A549 (cell line): ENCODE measurements at regions not wholly inside any gene's neighbourhood (a gene's known extent, or its start where the extent isn't known, plus 50 kb on each side); places are given as distances from the start of the nearest gene placed in this dataset.

Source experiments
- ATAC-seq, 2 experiments: fragments of 200-7000 bp in 1 of 2; fragments of >200 bp in 1 of 2; cut with Nextera tagmentation in 1 of 2; cut with Tn5 transposase in 1 of 2; 3 replicates each; pipeline versions ENCODE4 v1.8.0 to v1.9.1; 2018 to 2020; ENCODE audit warnings: mild to moderate bottlenecking in 1 of 2, moderate library complexity in 1 of 2
- CTCF ChIA-PET: fragments of 300-600 bp; sonication (Branson Sonifier 250); formaldehyde crosslinking; extraction: SDS; loops from one replicate; lab custom pipeline; 2021; ENCODE audit warnings: antibody characterized with exemption, inconsistent platforms; lab: Yijun Ruan, JAX
- POLR2A ChIA-PET: fragments of 350-600 bp; formaldehyde crosslinking; extraction: SDS; loops from one replicate; lab custom pipeline; 2021; ENCODE audit warnings: antibody characterized with exemption, inconsistent platforms; lab: Yijun Ruan, JAX
- DNase-seq, 2 experiments: peaks; one replicate each; pipeline versions ENCODE4 v3.0.0 to v3.0.0-alpha.2; 2011 to 2016; ENCODE audit warnings: low read depth in 1 of 2, low spot score in 1 of 2
- FAIRE-seq: peaks from 2 replicates; lab custom pipeline; 2011; peaks lifted over from hg19 to GRCh38; lab: Jason Lieb, UNC
- H3K27ac ChIP-seq, 2 experiments: fragments of >200 bp; sonication (Bioruptor Twin); formaldehyde crosslinking; 3 replicates each; pipeline ENCODE4 v1.5.1; 2016 to 2017
- H3K4me1 ChIP-seq: fragments of >200 bp; sonication (Bioruptor Twin); formaldehyde crosslinking; 3 replicates; pipeline ENCODE4 v1.6.1; 2016
- H3K4me2 ChIP-seq: fragments of >200 bp; sonication (Bioruptor Twin); formaldehyde crosslinking; 3 replicates; pipeline ENCODE4 v1.6.1; 2016
- H3K4me3 ChIP-seq: fragments of >200 bp; sonication (Bioruptor Twin); formaldehyde crosslinking; 3 replicates; pipeline ENCODE4 v1.5.1; 2016
- H3K9me3 ChIP-seq: fragments of >200 bp; sonication (Bioruptor Twin); formaldehyde crosslinking; 3 replicates; pipeline ENCODE4 v1.6.1; 2016
- BCL3 ChIP-seq: fragments of >200 bp; sonication (Bioruptor Twin); formaldehyde crosslinking; IDR thresholded peaks from 3 replicates; pipeline ENCODE4 v1.6.1; 2016
- CEBPB ChIP-seq, 2 experiments: fragments of >200 bp in 1 of 2; sonication (Bioruptor Twin) in 1 of 2; formaldehyde crosslinking in 1 of 2; IDR thresholded peaks; 2 replicates each; pipeline ENCODE4 v1.6.1; 2012 to 2016
- CHD2 ChIP-seq: fragments of 150-350 bp; IDR thresholded peaks from 2 replicates; pipeline ENCODE4 v1.6.1; 2014; ENCODE audit warnings: low read length; ENCODE audit not compliant: partially characterized antibody
- CHD4 ChIP-seq: fragments of 200-600 bp; sonication (generic); IDR thresholded peaks from 2 replicates; pipeline ENCODE4 v1.6.1; 2016; ENCODE audit warnings: antibody characterized with exemption, mild to moderate bottlenecking, borderline replicate concordance
- E2F6 ChIP-seq: IDR thresholded peaks from 2 replicates; pipeline ENCODE4 v1.6.1; 2012; ENCODE audit warnings: low read depth, borderline replicate concordance
- EP300 ChIP-seq, 2 experiments: fragments of >200 bp; sonication (Bioruptor Twin); formaldehyde crosslinking; IDR thresholded peaks; 2 replicates in 1 of 2; 3 replicates in 1 of 2; pipeline ENCODE4 v1.6.1; 2016 to 2017
- ESRRA ChIP-seq: fragments of 150-350 bp; IDR thresholded peaks from 2 replicates; pipeline ENCODE4 v1.6.1; 2014; ENCODE audit warnings: mild to moderate bottlenecking, low read length, borderline replicate concordance
- HES2 ChIP-seq: fragments of >200 bp; sonication (Bioruptor Twin); formaldehyde crosslinking; IDR thresholded peaks from 2 replicates; pipeline ENCODE4 v1.6.1; 2016
- HOXB13 ChIP-seq: fragments of 250-450 bp; sonication (Bioruptor Pico); IDR thresholded peaks from 2 replicates; pipeline ENCODE4 v1.5.0; 2020; ENCODE audit warnings: low read depth, mild to moderate bottlenecking, moderate library complexity
- JUNB ChIP-seq: fragments of >200 bp; sonication (Bioruptor Twin); formaldehyde crosslinking; IDR thresholded peaks from 2 replicates; pipeline ENCODE4 v1.6.1; 2016
- MAZ ChIP-seq: fragments of 150-350 bp; IDR thresholded peaks from 2 replicates; pipeline ENCODE4 v1.6.1; 2014; ENCODE audit warnings: antibody characterized with exemption, low read depth, low read length, borderline replicate concordance
- PBX3 ChIP-seq: IDR thresholded peaks from 2 replicates; pipeline ENCODE4 v1.6.1; 2012
- PHF8 ChIP-seq: fragments of 200-600 bp; sonication (generic); IDR thresholded peaks from 2 replicates; pipeline ENCODE4 v1.6.1; 2016; ENCODE audit warnings: low read depth, mild to moderate bottlenecking, antibody characterized with exemption, moderate library complexity, borderline replicate concordance
- POLR2AphosphoS2 ChIP-seq: conservative IDR thresholded peaks from 2 replicates; pipeline ENCODE4 v1.6.1; 2012; ENCODE audit warnings: low read length, improper control_type of control experiment, inconsistent platforms
- RARB ChIP-seq: fragments of 250-450 bp; sonication (Bioruptor Pico); IDR thresholded peaks from 2 replicates; pipeline ENCODE4 v1.8.0; 2021; ENCODE audit warnings: mild to moderate bottlenecking, moderate library complexity
- RCOR1 ChIP-seq: fragments of 150-350 bp; IDR thresholded peaks from 2 replicates; pipeline ENCODE4 v1.6.1; 2014; ENCODE audit warnings: antibody characterized with exemption, low read length, low read depth
- SREBF2 ChIP-seq: fragments of 450-650 bp; IDR thresholded peaks from 2 replicates; pipeline ENCODE4 v1.6.1; 2014; ENCODE audit warnings: mild to moderate bottlenecking, moderate library complexity
- TFCP2L1 ChIP-seq: fragments of 250-450 bp; sonication (Bioruptor Pico); IDR thresholded peaks from 2 replicates; pipeline ENCODE4 v1.5.0; 2021; ENCODE audit warnings: mild to moderate bottlenecking
- ZSCAN20 ChIP-seq: fragments of 250-450 bp; sonication (Bioruptor Pico); IDR thresholded peaks from 2 replicates; pipeline ENCODE4 v1.8.0; 2022; ENCODE audit warnings: mild to moderate bottlenecking, moderate library complexity
- WGBS: methylation state at CpG from one replicate; pipeline ENCODE4 v1.1.6; 2017; ENCODE audit errors: missing lambda C conversion rate; 5-methylcytosine and 5-hydroxymethylcytosine counted together

- CTCF ChIA-PET: no interaction called here
These were observed 62.9 kb downstream of the MID1IP1 start for GRCh38 chrX:38864165-38864564.

GRCh38 chrX:38868321-38868720 is 67.1 kb downstream of the MID1IP1 start:
- no peak for DNase-seq
- no peak overlapping the region for H3K27ac ChIP-seq
- H3K4me1 ChIP-seq: no peaks in the 10 kb centered on the region
- TF ChIP-seq TFCP2L1 (CRISPR knock-in tag) (no peak), EP300 (IDR thresholded peaks at IDR 0.05) (no peak), PBX3 (no peak), ESRRA (no peak)
- TF ChIP-seq, all 56 proteins: peak for 0
- ATAC-seq (no peak), FAIRE-seq (no peak)
- WGBS: 77% methylated on average over 6 of the region's 6 CpGs
- H3K9me3 ChIP-seq: no peaks in the 10 kb centered on the region
- POLR2A ChIA-PET: no interaction called here
- H3K4me2 ChIP-seq: no peak overlapping the region
- CTCF ChIA-PET: no interaction called here
- H3K4me3 ChIP-seq: no peak overlapping the region

More at GRCh38 chrX:38864165-38864564, 62.9 kb downstream of the MID1IP1 start:
- WGBS: 43% methylated on average over 1 of the region's 1 CpG
- FAIRE-seq (no peak), DNase-seq (no peak), ATAC-seq (no peak)
- POLR2A ChIA-PET: no interaction called here
- no peaks in the 10 kb centered on the region for H3K4me1 ChIP-seq
- H3K27ac ChIP-seq: no peak overlapping the region
- H3K9me3 ChIP-seq: no peaks in the 10 kb centered on the region
- no peak overlapping the region for H3K4me2 ChIP-seq
- no peak overlapping the region for H3K4me3 ChIP-seq
- no peak for TF ChIP-seq ZSCAN20 (CRISPR knock-in tag)
- no peak for TF ChIP-seq CHD4
- no peak for TF ChIP-seq POLR2AphosphoS2
- no peak for TF ChIP-seq HES2
- TF ChIP-seq E2F6: no peak
- no peak for TF ChIP-seq BCL3

- Histone ChIP-seq H3K27ac (no peak overlapping the region), H3K4me3 (no peak overlapping the region), H3K9me3 (no peaks in the 10 kb centered on the region), H3K4me2 (no peak overlapping the region), H3K4me1 (no peaks in the 10 kb centered on the region)
- WGBS: 38% methylated on average over 3 of the region's 3 CpGs
- ChIA-PET POLR2A (no interaction called here), CTCF (interaction anchor here (0.7 kb wide), 1 partner anchor 1381 kb away, joined by 3 read pairs; no protein-coding TSS in a partner anchor)
- TF ChIP-seq RARB (CRISPR knock-in tag) (no peak), CEBPB (IDR thresholded peaks at IDR 0.05) (no peak), CHD2 (no peak), SREBF2 (no peak), HOXB13 (CRISPR knock-in tag) (no peak), JUNB (no peak), RCOR1 (no peak), CHD4 (no peak), MAZ (no peak), PHF8 (no peak)
- ATAC-seq: no peak; a peak in 1 of 6 replicates
- no peak for DNase-seq
- FAIRE-seq: no peak
These were observed 67.7 kb downstream of the MID1IP1 start for GRCh38 chrX:38868941-38869401.
